ENCODE measurements at regions not wholly inside any gene's neighbourhood (a gene's known extent, or its start where the extent isn't known, plus 50 kb on each side); places are given as distances from the start of the nearest gene placed in this dataset.

DNA sequence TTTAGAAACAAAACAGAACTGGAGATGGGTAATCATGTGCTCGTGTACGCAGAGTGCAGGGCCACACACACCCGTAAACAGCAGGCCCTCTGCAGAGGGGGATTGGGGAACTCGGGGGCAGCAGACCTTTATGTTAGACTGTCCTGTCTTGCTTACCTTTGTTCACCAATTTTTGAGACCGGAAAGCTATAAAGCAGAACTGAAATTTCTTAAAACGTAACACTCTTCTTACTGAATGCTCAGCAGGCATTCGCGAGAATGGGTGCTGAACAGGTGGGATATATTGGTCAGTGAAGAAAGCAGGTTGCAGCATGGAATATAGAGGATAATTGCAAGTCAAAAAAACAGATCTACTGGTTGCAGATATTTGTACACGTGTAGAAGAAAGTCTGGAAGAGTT, 211.1 kb downstream of the BMP7 start:
- no peak for TF ChIP-seq EZH2 (IDR thresholded peaks at IDR 0.05; ENCODE audit: low read length, unreplicated experiment)
- TF ChIP-seq, protein P1, sequence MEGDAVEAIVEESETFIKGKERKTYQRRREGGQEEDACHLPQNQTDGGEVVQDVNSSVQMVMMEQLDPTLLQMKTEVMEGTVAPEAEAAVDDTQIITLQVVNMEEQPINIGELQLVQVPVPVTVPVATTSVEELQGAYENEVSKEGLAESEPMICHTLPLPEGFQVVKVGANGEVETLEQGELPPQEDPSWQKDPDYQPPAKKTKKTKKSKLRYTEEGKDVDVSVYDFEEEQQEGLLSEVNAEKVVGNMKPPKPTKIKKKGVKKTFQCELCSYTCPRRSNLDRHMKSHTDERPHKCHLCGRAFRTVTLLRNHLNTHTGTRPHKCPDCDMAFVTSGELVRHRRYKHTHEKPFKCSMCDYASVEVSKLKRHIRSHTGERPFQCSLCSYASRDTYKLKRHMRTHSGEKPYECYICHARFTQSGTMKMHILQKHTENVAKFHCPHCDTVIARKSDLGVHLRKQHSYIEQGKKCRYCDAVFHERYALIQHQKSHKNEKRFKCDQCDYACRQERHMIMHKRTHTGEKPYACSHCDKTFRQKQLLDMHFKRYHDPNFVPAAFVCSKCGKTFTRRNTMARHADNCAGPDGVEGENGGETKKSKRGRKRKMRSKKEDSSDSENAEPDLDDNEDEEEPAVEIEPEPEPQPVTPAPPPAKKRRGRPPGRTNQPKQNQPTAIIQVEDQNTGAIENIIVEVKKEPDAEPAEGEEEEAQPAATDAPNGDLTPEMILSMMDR (conservative IDR thresholded peaks at IDR 0.05; ENCODE audit: low read depth, low read length): no peak

Data from PC-3 (cell line).